Activated T-helper 1 cell treated with Interleukin-2 at 50 U/mL for 16 hours (primary cell): ENCODE measurements at regions not wholly inside any gene's neighbourhood (a gene's known extent, or its start where the extent isn't known, plus 50 kb on each side); places are given as distances from the start of the nearest gene placed in this dataset.
"Not testable (repeated sequence)": the region's sequence is repeated elsewhere in the genome, so short reads cannot be mapped to it uniquely, and the experiment has no call there.

Source experiments
- DNase-seq: peaks from one replicate; pipeline ENCODE4 v3.0.0-alpha.2; 2020; ENCODE audit warnings: low read depth

DNA sequence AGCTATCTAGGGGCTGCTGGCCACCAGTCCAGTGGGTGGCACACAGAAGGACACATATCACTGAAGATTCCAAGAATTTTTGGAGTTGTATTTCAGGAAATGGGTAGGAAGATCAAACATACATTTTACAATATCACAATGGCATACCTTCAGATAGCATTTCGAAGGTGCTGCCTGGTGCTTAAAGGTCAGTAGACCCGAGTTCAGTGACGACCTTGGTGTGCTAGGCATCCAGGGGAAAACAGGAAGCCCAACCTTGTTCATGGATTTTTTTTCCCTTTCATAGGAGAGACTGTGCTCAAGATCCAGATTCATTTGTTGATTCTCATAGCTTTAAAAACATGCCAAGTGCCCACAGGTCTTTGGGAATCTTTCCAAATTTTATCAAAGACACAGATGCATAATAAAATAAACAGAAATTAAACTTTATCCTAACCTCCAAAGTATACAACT lies 51.0 kb upstream of the RCBTB2 start:
- DNase-seq: no peak

DNA sequence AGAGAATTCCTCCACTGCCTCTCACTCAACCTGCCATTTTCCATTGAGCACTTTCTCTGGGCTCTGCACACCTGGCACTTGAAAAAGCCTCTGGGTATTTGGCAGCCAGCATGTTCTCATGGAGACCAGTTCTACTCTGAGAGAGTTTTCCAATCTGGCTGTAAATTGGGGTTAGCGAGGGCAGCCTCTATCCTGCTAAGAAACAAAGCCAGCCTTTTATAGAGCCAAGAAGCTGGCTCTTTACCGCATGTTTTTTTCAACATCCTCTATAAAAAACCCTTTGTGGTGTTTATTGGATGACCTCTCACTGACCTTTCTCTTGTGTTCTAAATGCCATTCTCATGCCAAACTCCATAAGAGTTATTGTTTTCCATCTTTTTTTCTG lies 52.6 kb upstream of the RCBTB2 start:
- DNase-seq: no peak

DNA sequence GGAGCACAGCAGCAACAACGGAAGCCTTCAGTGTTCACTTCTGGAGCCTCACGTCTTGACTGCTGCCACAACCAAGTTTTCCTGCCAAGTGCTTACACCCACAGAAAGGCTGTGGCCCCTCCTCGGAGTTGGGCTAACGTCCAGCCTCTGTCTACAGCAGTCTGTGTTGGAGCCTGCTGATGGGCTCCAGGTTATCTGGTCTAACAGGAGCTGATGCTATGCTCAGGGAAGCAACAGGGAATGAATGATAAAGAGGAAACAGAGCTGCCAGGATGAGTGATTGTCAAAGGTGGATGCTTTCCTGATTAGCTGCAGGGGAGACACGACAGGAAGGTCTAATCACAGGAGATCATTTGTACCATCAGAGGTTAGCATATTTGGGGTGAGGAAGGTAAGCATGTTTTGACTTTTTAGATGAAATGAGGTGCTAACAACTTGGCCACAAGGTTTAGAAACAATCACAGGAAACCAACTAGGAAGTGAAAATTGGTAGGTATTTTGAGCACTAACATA lies 53.8 kb upstream of the RCBTB2 start:
- no peak for DNase-seq

DNA sequence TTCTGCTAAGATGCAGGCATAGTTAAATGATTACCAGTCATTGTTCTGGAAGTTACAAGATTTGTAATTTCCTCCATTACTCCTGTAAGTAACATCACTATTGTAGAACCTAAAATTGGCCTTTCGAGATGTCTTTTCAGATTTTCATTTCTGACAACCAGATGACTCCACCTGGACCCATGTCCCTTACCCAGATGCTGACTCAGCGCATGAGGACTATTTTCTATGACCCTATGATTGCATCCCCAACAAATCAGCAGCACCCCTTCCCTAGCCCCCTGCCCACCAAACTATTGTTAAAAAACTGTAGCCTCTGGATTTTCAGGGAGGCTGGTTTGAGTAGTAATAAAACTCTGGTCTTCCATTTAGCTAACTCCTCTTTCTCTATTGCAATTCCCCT lies 55.2 kb upstream of the RCBTB2 start:
- DNase-seq: no peak

DNA sequence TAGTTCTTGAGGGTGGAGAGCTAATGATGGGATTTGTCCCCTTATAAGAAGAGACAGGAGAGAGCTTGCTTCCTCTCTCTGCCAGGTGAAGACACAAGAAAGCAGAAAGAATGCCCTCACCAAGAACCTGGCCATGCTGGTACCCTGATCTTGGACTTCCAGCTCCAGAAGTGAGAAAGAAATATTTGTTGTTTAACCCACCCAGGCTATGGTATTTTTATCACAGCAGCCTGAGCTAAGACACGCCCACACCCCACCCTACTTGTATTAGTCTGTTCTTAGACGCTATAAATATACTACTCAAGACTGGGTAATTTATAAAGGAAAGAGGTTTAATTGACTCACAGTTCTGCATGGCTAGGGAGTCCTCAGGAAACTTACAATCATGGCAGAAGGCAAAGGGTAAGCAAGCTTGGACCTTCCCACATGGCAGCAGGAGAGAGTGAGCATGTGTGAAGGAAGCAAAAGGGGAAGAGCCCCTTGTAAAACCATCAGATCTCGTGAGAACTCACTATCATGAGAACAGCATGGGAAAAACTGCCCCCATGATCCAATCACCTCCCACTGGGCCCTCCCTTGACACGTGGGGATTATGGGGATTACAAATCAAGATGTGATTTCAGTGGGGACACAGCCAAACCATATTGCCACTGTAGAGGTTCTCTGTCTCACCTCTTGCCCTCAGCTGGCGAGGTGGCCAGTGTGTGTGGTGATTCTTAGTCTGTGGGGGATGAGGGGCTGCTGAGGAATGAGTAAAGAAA lies 57.4 kb upstream of the RCBTB2 start:
- no peak for DNase-seq

DNA sequence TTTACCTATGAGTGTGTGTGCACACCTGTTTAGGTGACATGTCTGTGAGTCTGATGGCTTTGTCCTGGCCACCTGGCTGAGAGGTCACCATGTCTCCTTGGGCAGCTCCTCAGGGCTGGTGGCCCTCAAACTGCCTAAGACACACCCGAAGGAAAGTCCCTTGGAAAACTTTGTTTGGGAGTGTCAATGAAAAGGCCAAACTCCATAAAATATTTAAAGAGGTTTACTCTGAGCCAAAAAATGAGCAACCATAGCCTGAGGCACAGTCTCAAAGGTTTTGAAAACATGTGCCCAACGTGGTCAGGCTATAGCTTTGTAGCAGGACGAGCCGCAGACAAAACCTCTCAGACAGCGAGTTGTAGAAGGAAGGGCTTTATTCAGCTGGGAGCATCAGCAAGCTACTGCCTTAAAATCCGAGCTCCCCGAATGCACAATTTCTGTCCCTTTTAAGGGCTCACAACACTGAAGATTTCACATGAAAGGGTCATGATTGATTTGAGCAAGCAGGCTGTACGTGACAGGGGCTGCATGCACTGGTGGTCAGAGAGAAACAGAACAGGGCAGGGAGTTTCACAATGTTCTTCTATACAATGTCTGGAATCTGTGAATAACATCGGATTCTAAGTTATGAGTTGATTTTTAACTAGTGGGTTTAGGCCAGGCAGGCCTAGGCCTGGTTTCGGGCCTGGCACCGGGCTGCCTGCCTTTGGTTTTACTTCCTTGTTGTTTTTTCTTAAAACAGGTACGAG lies 58.4 kb upstream of the RCBTB2 start:
- not testable (repeated sequence) for DNase-seq

DNA sequence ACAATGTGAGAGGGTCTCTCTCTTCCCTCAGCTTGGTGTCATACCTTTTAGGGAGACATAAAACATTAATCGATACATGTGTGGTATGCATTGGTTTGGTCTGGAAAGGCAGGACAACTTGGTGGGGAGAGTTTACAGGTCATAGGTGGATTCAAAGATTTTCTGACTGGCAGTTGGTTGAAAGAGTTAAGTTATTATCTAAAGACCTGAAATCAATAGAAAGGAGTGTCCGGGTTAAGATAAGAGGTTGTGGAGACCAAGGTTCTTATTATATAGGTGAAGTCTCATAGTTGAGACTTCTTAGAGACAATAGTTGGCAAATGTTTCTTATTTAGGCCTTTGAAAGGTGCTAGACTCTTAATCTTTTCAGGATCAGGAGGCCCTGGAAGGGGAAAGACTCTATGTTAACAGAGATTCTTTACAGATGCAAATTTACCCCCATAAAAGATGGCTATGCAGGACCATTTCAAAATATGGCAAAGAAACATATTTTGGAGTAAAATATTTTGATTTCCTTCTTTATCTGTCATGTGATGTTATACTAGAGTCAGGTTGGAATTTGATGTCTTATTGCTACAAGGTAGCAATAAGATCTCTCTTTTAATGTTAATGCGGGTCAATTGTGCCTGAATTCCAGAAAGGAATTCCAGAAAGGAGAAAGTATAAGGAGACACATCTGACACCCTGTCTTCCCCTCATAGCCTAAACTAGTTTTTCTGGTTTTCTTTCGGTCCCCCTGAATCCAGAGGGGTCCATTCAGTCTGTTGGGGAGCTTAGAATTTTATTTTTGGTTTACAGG lies 59.2 kb upstream of the RCBTB2 start:
- DNase-seq: no peak

DNA sequence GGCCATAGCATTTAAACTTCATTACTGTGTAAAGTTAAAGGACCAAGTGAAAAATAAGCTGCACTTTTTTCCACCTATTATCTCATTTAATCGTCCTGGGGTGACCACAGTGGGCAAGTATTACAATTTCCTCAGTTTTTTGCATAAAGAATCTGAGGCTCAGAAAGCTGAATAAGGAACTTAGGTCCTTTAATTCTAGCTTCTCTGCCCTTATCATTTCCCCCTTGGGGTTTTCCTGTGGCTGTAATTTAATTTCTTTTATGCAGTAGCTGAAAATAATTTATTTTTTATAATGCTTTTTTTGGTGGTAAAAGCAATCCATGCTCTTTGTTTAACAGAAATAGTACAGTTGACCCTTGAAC lies 59.8 kb upstream of the RCBTB2 start:
- no peak for DNase-seq

DNA sequence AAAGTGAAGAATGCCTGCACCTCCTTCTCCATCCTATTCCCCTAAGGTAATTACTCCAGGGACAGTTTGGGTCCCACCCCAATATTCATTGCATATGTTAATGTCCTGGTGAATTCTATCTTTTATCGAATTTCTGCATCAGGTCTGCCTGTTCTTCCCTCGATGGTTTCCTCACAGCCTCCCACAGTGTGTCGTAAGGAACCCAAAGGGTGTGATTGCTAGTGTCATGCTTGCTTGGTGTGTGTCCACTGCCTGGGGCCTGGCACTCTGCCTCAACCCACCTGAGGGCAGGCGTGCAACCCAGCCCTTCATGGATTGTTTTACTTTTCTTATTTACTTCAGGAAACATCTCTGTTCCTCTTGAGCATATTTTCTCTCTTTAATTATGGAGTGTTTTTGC lies 60.2 kb upstream of the CYSLTR2 start:
- DNase-seq: no peak

DNA sequence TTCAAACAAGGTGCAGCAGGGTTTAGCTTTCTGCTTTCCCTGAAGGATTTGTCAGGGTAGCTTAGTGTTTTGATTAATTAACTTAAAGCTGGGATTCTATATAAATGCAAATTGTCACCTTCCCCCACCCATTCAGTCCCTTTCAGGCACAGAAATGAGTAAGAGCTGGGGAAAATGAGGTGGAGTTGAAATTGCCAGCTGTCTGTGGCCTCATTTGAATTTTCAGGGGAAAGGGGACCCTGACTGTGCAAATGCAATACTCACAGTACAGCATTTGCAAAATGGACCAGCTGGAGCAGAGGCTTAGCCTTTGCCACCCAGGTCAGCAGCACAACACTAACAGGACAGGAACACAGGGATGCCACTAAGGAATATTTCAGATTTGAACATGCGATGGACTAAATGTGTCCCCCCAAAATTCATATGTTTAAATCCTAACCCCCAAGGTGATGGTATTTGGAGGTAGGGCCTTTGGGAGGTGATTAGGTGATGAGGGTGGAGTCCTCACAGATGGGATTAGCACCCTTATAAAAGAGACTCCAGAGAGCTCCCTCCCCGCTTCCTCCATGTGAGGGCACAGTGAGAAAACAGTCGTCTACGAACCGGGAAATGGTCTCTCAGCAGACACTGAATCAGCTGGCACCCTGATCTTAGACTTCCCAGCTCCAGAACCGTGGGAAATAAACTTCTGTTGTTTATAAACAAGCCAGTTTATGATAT lies 59.5 kb upstream of the CYSLTR2 start:
- no peak for DNase-seq

DNA sequence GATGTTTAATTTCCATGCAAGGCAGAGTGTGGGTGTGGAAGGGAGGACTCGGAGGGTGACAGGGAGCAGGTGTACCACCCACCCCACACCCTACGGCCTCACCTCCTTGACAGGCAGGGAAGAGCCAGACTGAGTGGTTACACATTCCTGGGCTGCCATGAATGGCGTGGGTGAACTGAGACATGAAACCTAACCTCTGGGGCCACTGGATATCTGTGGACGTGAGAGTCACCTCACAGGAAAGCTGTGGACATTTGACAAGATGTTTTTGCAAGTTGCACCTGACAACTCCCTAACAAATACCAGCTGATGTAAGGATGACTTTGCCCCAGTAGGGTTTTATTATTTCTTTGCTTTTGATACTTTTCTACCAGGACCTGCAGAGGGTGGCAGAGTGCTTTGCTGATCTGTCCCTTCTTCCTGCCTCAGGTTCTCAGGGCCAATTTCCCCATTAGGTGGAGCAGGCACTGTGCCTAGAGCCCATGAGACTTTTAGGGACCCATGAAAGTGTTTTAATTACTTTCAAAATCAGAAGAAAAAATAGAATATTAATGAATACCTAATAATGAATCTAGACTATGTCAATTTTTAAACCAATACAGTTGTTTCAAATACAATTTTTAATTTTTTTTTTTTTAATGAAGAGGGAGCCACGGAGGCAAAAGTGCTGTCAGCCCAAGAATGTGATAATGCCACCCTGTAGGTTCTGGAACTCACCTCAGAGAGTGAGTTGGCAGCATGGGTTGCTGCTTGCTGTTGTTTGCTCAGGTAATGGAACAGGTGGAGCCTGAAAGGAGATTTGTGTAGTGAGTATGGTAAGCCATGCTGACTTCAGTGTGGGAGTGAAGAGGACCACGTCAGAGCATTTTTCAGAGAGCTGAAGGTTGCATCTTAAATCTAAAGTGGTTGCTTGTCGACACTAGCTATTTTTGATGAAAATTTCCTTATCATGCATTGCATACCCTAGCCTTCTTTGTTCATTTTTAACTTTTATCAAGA lies 58.0 kb upstream of the CYSLTR2 start:
- DNase-seq: peak; percentile 16

DNA sequence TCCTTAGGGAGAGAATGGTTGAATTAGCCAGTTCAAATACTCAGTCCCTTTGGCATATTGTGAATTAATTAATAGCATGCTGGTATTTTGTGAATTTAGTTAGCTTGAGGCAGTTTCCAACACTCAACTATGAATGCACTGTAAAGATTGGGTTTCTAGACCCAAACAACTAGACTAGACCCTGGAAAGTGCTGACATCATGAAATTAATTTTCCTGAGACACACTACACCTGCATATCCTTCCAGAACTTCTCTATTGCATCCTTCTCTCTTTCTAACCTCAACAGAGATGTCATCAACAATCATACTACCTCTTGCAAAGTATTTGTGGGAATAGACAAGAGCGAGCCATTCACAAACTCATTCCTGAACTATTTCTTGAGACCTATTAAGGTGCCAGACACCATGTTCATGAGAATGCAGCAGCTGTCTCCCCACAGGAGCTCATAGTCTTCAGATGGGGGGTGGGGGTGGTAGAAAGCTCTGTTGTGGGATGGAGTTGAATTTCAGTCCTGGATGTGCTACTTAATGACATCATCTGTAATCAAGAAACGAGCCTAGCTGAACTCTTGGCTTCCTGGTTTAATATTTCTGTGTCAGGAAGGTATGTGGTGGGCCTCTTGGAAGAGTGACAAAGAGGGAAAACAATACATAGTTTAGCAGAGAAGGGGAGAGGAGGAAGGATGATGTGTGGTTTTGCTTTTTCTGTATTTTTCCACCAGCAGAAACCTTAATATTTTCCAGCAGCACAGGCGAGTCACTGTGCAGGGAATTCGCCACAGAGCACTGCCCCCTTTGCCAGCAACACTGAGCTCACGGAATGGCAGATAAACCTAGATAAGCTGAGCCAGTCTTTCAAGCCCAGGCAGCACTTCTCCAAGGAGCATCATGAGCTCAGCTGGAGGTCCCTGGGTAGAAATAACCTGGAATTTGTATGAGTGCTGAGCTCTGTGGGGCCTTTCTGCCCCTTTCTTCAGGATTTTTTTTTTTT lies 53.1 kb upstream of the CYSLTR2 start:
- no peak for DNase-seq

DNA sequence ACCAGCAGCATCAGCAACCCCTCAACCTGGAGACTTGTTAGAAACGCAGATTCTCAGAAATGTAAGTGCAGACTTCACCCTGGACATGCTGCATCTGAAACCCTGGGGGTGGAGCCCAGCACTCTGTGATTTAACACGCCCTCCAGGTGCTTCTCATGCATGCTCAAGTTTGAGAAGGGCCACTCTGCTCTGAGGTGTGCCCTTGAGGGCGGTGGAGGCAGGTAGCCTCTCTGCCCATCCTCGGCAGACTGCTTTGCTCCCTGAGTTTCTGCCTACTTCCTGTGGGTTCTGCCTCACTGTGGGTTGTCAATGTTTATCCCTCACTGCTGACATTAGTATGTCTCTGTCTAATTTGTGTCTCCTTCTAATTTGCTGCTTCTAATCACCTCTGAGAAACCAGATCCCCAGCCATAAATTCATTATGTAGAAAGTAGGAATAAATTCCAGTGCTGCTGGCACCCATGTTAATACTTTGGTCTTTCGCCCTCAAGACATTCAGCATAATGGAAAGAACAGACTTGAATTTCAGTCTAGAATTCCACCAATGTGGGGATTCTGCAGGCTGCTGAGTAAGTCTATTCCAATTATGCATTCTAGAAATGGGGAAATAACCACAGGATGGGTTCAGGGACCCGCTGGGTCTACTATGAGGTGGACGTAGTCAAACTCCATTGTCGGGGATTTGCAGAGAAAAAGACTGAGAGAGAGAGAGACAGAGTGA lies 51.3 kb upstream of the CYSLTR2 start:
- DNase-seq: no peak

DNA sequence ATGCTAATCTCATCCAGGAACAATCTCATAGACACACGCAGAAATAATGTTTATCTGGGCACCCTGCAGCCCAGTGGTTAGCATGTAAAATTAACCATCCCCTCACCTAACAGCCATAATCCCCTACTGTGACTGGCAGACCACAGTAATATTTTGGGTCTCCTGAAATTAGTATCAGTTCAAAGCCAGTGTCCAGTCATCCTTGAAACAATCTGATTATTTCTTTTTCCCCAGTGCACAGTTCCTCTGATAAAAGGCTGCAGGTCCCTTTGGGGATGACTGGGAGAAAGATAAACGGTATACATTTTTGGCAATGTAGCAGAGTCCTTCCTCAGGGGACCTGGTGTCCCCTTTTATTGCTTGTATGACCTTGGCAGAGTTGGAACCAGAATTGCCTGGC lies 50.4 kb upstream of the CYSLTR2 start:
- DNase-seq: no peak
